HepG2 (cell line): ENCODE measurements at regions not wholly inside any gene's neighbourhood (a gene's known extent, or its start where the extent isn't known, plus 50 kb on each side); places are given as distances from the start of the nearest gene placed in this dataset.

ENCODE experiments used
- ATAC-seq: fragments of 200-7000 bp; cut with Tn5 transposase; 3 replicates; pipeline ENCODE4 v1.9.1; 2020; ENCODE audit warnings: mild to moderate bottlenecking, moderate library complexity
- BruUV-seq: library from RNA; stranded (reverse); fragments of 400-500 nt; replicated peaks from 2 replicates; lab custom pipeline; 2021; lab: Mats Ljungman, UMichigan
- CTCF ChIA-PET: fragments of 300-600 bp; formaldehyde crosslinking; extraction: SDS; loops from one replicate; lab custom pipeline; 2021; ENCODE audit warnings: low total read pairs, inconsistent platforms, low intra/inter-chr PET ratio; lab: Yijun Ruan, JAX
- POLR2A ChIA-PET: fragments of 350-600 bp; sonication (Branson Sonifier 250); formaldehyde crosslinking; loops from one replicate; lab custom pipeline; 2020; ENCODE audit warnings: antibody characterized with exemption, inconsistent platforms; lab: Yijun Ruan, JAX
- DNase-seq: peaks from one replicate; pipeline ENCODE4 v3.0.0-alpha.2; 2015; ENCODE audit warnings: low spot score
- FAIRE-seq: peaks from 3 replicates; lab custom pipeline; 2011; peaks lifted over from hg19 to GRCh38; lab: Jason Lieb, UNC
- H2AFZ ChIP-seq: one replicate; pipeline ENCODE4 v1.6.1; 2011; ENCODE audit warnings: low read length, inconsistent platforms
- H3K27ac ChIP-seq: fragments of 300-600 bp; 3 replicates; pipeline ENCODE4 v1.8.0; 2011; ENCODE audit warnings: mixed run types, mild to moderate bottlenecking, mixed read lengths, low read length, inconsistent platforms; ENCODE audit not compliant: insufficient read depth; ENCODE audit errors: extremely low read length
- H3K27me3 ChIP-seq, 2 experiments: fragments of 200-600 bp in 1 of 2; 2 replicates in 1 of 2; 3 replicates in 1 of 2; pipeline versions ENCODE4 v1.6.0 to v1.8.0; 2011; ENCODE audit warnings: low read length in 2 of 2, mild to moderate bottlenecking in 2 of 2, moderate library complexity in 2 of 2, inconsistent platforms in 1 of 2; ENCODE audit not compliant: insufficient read depth in 2 of 2, control insufficient read depth in 1 of 2
- H3K36me3 ChIP-seq, 2 experiments: fragments of 200-600 bp in 1 of 2; replicated peaks in 1 of 2; 2 replicates in 1 of 2; 3 replicates in 1 of 2; pipeline versions ENCODE4 v1.5.1 to v1.8.0; 2011; ENCODE audit warnings: low read length in 2 of 2, inconsistent platforms in 1 of 2; ENCODE audit not compliant: insufficient read depth in 2 of 2, control insufficient read depth in 1 of 2
- H3K4me1 ChIP-seq: 2 replicates; pipeline ENCODE4 v1.5.1; 2012; ENCODE audit warnings: low read length, inconsistent platforms; ENCODE audit not compliant: insufficient read depth
- H3K4me2 ChIP-seq: 2 replicates; pipeline ENCODE4 v1.6.0; 2011; ENCODE audit warnings: low read depth, low read length, inconsistent platforms
- H3K4me3 ChIP-seq, 3 experiments: fragments of 200-600 bp in 1 of 3; sonication (generic), shearing (Covaris generic) in 1 of 3; replicated peaks in 1 of 3; 2 replicates each; pipeline ENCODE4 v1.5.1; 2011 to 2016; ENCODE audit warnings: low read length in 3 of 3, inconsistent platforms in 2 of 3, low read depth in 2 of 3, mild to moderate bottlenecking in 2 of 3, control low read depth in 1 of 3, mixed read lengths in 1 of 3; ENCODE audit not compliant: insufficient read depth in 1 of 3
- H3K79me2 ChIP-seq: one replicate; pipeline ENCODE4 v1.6.1; 2011; ENCODE audit warnings: low read length, inconsistent platforms; ENCODE audit not compliant: insufficient read depth
- H3K9ac ChIP-seq: 2 replicates; pipeline ENCODE4 v1.6.0; 2011; ENCODE audit warnings: mild to moderate bottlenecking, low read depth, low read length, inconsistent platforms; ENCODE audit not compliant: insufficient read depth
- H3K9me3 ChIP-seq: 2 replicates; pipeline ENCODE4 v1.5.1; 2012; ENCODE audit warnings: mild to moderate bottlenecking, low read length
- H4K20me1 ChIP-seq: 2 replicates; pipeline ENCODE4 v1.6.0; 2011; ENCODE audit warnings: inconsistent platforms, mild to moderate bottlenecking, low read length, moderate library complexity; ENCODE audit not compliant: insufficient read depth
- TBX3 ChIP-seq: fragments of 450-650 bp; IDR thresholded peaks from 2 replicates; pipeline ENCODE4 v1.6.1; 2017; ENCODE audit warnings: antibody characterized with exemption, mild to moderate bottlenecking, inconsistent platforms, borderline replicate concordance
- ZNF775 ChIP-seq: sonication (generic); formaldehyde crosslinking; IDR thresholded peaks from 2 replicates; pipeline ENCODE4 v1.4.0; 2020; ENCODE audit warnings: missing genetic modification reagents, mild to moderate bottlenecking, moderate library complexity, borderline replicate concordance
- WGBS: methylation state at CpG from one replicate; pipeline ENCODE4 v1.1.6; 2017; ENCODE audit warnings: low lambda C conversion rate; 5-methylcytosine and 5-hydroxymethylcytosine counted together
- in situ Hi-C: cut with HindIII; loops from 2 replicates; pipeline ENCODE4 v1.10.0; 2017; ENCODE audit warnings: low pct_unique_long_range_greater_than_20kb; ENCODE audit not compliant: extremely low pct_ligation_motif_present
- intact Hi-C: fragments of 100-400 bp; cut with micrococcal nuclease; formaldehyde crosslinking; loops from one replicate; pipeline ENCODE4 v1.10.0; 2022; ENCODE audit not compliant: unreplicated experiment
- TF ChIP-seq, protein P1 (sequence below): sonication (generic); formaldehyde crosslinking; IDR thresholded peaks from 2 replicates; pipeline ENCODE4 v1.5.0; 2020; ENCODE audit warnings: mild to moderate bottlenecking, missing genetic modification reagents

DNA sequence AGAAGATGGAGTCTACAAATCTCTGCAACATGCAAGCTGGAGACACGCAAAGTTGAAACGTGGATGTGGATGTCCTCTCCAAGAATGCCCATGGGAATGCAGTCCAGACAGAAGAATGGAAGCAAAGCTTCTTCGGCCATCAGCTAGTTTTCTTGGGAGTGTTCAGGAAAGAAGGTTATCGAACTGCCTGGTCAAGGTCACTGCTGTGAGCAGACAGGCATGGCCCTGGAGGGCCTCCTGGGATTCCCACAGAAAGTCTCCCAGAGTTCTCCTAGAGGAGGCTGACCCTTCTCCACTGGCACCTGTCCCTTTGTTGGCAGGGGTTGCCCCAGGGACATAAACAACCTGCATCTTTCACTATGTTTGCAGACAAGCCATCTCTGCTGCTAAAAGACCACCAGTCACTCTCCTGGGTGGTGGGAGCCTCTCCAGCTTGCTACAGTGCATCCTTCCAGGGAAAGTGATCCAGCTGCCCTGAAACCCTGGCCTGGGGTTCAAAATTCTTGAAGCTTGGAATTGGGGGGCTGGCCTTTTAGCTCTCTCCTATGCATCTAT is 265.8 kb downstream of the SYK start:
- Histone ChIP-seq H2AFZ (no peak overlapping the region), H3K4me3 (no peak overlapping the region), H4K20me1 (no peaks in the 10 kb centered on the region), H3K9me3 (no peaks in the 10 kb centered on the region), H3K9ac (no peak overlapping the region), H3K27me3 (no peaks in the 10 kb centered on the region), H3K4me1 (peaks cover 45% of the 10 kb centered on the region), H3K27ac (no peak overlapping the region), H3K79me2 (no peaks in the 10 kb centered on the region), H3K4me2 (no peak overlapping the region), H3K36me3 (no peaks in the 10 kb centered on the region)
- in situ Hi-C loops (no loop called here), intact Hi-C loops (loop anchor here (10.0 kb wide), 1 partner anchor 127 kb away; no protein-coding TSS in a partner anchor)
- no peak for ATAC-seq
- no peak for DNase-seq
- FAIRE-seq: no peak
- BruUV-seq: no TSS peak
- CTCF ChIA-PET: no interaction called here
- POLR2A ChIA-PET: interaction anchor here (0.9 to 1.2 kb wide), 2 partner anchors 30 to 129 kb away, joined by 3 read pairs; no protein-coding TSS in a partner anchor
- TF ChIP-seq TBX3: no peak
- TF ChIP-seq, protein P1, sequence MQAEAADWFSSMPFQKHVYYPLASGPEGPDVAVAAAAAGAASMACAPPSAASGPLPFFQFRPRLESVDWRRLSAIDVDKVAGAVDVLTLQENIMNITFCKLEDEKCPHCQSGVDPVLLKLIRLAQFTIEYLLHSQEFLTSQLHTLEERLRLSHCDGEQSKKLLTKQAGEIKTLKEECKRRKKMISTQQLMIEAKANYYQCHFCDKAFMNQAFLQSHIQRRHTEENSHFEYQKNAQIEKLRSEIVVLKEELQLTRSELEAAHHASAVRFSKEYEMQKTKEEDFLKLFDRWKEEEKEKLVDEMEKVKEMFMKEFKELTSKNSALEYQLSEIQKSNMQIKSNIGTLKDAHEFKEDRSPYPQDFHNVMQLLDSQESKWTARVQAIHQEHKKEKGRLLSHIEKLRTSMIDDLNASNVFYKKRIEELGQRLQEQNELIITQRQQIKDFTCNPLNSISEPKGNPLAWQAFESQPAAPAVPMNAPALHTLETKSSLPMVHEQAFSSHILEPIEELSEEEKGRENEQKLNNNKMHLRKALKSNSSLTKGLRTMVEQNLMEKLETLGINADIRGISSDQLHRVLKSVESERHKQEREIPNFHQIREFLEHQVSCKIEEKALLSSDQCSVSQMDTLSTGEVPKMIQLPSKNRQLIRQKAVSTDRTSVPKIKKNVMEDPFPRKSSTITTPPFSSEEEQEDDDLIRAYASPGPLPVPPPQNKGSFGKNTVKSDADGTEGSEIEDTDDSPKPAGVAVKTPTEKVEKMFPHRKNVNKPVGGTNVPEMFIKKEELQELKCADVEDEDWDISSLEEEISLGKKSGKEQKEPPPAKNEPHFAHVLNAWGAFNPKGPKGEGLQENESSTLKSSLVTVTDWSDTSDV (CRISPR knock-in tag): no peak
- TF ChIP-seq ZNF775 (CRISPR knock-in tag): no peak
- WGBS: 78% methylated on average over 3 of the region's 4 CpGs
